ENCODE measurements at regions not wholly inside any gene's neighbourhood (a gene's known extent, or its start where the extent isn't known, plus 50 kb on each side); places are given as distances from the start of the nearest gene placed in this dataset.

DNA sequence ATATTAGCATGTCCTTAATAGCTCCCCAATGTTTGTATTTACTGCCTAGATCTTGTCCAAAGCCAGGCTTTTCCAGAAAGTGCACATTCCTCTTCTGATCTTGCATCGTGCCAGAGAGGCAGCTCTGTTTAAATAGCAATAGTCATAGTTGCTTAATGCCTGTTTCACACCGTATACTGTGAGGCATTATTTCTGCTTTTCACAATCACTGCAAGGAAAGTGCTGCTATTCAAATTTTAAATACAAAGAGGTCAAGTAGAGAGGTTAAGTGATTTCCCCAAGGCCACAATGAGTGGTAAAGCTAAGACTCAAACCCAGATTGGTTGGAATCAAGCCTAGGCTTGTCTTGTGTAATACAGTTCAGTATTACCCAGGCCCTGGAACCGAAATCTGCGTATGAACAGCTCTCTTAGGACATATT, 153.6 kb downstream of the SNX18 start:
- no peaks in the 10 kb centered on the region for H3K4me1 ChIP-seq (ENCODE audit: control insufficient read depth, insufficient read depth, low read length)
- 93% methylated on average over 4 of the region's 4 CpGs for WGBS, 2 experiments
- H3K36me3 ChIP-seq (ENCODE audit: control insufficient read depth, insufficient read depth, low read length) = no peaks in the 10 kb centered on the region
- no peaks in the 10 kb centered on the region for H3K27me3 ChIP-seq (ENCODE audit: control insufficient read depth, insufficient read depth, low read length, poor library complexity, severe bottlenecking)
- no peak overlapping the region for H3K4me3 ChIP-seq (ENCODE audit: insufficient read depth, low read depth, low read length)
- no peaks in the 10 kb centered on the region for H3K9me3 ChIP-seq (ENCODE audit: control insufficient read depth, low read length)
- no peak overlapping the region for H3K27ac ChIP-seq (ENCODE audit: insufficient read depth, low read depth, low read length, poor library complexity, severe bottlenecking)

DNA sequence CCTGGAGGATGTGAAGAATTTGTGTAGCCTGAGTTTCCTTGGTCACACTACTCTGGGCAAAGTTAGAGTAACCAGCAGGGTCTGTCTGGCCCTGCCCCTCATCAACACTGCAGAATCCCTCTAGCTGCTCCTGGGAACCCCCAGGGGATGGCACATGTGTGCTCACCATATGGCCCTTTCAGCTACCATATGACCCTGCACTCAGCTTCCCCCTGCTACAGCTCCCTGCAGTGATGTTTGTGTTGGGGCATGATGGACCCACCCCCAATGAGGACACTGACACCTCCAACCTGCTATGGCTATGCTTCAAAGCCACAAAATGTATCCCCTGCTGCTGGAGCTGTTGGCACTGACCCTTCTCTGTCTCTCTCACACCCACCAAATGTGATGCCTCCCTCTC, 152.7 kb downstream of the SNX18 start:
- Histone ChIP-seq H3K9me3 (ENCODE audit: control insufficient read depth, low read length) (no peaks in the 10 kb centered on the region), H3K4me3 (ENCODE audit: insufficient read depth, low read depth, low read length) (no peak overlapping the region), H3K4me1 (ENCODE audit: control insufficient read depth, insufficient read depth, low read length) (no peaks in the 10 kb centered on the region), H3K27me3 (ENCODE audit: control insufficient read depth, insufficient read depth, low read length, poor library complexity, severe bottlenecking) (no peaks in the 10 kb centered on the region), H3K36me3 (ENCODE audit: control insufficient read depth, insufficient read depth, low read length) (no peaks in the 10 kb centered on the region), H3K27ac (ENCODE audit: insufficient read depth, low read depth, low read length, poor library complexity, severe bottlenecking) (no peak overlapping the region)

DNA sequence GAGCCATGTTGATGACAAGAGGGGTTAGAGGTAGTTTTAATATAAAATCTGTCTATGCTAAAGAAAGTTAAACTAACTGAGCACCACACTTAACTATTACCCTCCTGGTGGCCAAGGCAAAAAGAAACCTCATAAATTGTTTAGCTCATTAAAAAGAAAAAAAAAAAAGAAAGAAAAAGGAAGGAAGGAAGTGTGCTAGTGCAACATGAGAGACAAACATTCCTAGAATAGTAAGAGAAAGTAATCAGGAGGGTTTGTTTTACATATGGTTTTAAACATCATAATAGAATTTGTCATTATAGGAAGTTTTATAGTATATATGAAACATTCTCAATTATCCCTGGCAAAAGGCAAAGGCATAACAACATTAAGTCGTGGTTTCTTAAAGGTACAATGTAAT, 152.3 kb downstream of the SNX18 start:
- Histone ChIP-seq H3K36me3 (ENCODE audit: control insufficient read depth, insufficient read depth, low read length) (no peaks in the 10 kb centered on the region), H3K27me3 (ENCODE audit: control insufficient read depth, insufficient read depth, low read length, poor library complexity, severe bottlenecking) (no peaks in the 10 kb centered on the region), H3K27ac (ENCODE audit: insufficient read depth, low read depth, low read length, poor library complexity, severe bottlenecking) (no peak overlapping the region), H3K4me1 (ENCODE audit: control insufficient read depth, insufficient read depth, low read length) (no peaks in the 10 kb centered on the region), H3K4me3 (ENCODE audit: insufficient read depth, low read depth, low read length) (no peak overlapping the region), H3K9me3 (ENCODE audit: control insufficient read depth, low read length) (no peaks in the 10 kb centered on the region)
- WGBS, 2 experiments = 85 to 92% methylated on average over 1 of the region's 1 CpG

DNA sequence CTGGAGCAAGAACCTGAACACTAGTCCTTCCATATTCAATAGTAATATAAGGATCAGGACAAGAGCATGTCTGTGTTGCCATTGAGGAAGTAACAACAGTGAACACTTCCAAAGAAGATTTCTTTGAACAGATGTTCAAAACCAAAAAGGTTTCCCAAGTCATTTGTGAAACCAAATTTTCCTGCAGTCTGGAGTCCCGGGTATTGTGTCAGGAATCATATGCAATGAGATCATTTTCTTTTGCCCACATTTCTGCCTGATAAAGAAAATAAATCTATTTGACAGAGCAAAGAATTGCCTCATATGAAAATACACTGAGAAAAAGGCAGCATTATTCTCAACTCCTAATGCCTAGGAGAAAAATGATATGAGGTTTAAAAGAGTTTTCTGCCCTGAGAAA, 151.7 kb downstream of the SNX18 start:
- no peaks in the 10 kb centered on the region for H3K36me3 ChIP-seq (ENCODE audit: control insufficient read depth, insufficient read depth, low read length)
- no peaks in the 10 kb centered on the region for H3K9me3 ChIP-seq (ENCODE audit: control insufficient read depth, low read length)
- H3K4me1 ChIP-seq (ENCODE audit: control insufficient read depth, insufficient read depth, low read length) = no peaks in the 10 kb centered on the region
- 87 to 93% methylated on average over 1 of the region's 1 CpG for WGBS, 2 experiments
- no peak overlapping the region for H3K4me3 ChIP-seq (ENCODE audit: insufficient read depth, low read depth, low read length)
- H3K27me3 ChIP-seq (ENCODE audit: control insufficient read depth, insufficient read depth, low read length, poor library complexity, severe bottlenecking) = no peaks in the 10 kb centered on the region
- H3K27ac ChIP-seq (ENCODE audit: insufficient read depth, low read depth, low read length, poor library complexity, severe bottlenecking) = no peak overlapping the region

DNA sequence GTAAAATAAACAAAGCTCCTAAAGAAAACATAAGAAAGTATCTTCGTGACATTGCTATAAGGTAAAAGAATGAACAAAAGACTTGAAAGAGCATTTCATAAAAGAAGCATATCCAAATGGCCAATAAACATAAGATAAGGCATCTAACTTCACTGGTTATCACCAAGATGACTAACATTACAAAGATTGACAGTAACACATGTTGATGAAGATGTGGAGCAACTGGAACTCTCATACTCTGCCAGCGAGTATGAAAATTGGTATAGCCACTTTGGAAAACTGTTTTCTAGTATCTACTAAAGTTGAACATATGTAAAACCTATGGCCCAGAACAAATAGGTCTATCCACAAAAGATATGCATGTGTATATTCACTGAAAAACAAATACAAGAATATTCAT, 150.5 kb downstream of the SNX18 start:
- 90% methylated on average over 1 to 2 of the region's 2 CpGs for WGBS, 2 experiments
- Histone ChIP-seq H3K27ac (ENCODE audit: insufficient read depth, low read depth, low read length, poor library complexity, severe bottlenecking) (no peak overlapping the region), H3K4me1 (ENCODE audit: control insufficient read depth, insufficient read depth, low read length) (no peaks in the 10 kb centered on the region), H3K27me3 (ENCODE audit: control insufficient read depth, insufficient read depth, low read length, poor library complexity, severe bottlenecking) (no peaks in the 10 kb centered on the region), H3K9me3 (ENCODE audit: control insufficient read depth, low read length) (no peaks in the 10 kb centered on the region), H3K36me3 (ENCODE audit: control insufficient read depth, insufficient read depth, low read length) (no peaks in the 10 kb centered on the region), H3K4me3 (ENCODE audit: insufficient read depth, low read depth, low read length) (no peak overlapping the region)

DNA sequence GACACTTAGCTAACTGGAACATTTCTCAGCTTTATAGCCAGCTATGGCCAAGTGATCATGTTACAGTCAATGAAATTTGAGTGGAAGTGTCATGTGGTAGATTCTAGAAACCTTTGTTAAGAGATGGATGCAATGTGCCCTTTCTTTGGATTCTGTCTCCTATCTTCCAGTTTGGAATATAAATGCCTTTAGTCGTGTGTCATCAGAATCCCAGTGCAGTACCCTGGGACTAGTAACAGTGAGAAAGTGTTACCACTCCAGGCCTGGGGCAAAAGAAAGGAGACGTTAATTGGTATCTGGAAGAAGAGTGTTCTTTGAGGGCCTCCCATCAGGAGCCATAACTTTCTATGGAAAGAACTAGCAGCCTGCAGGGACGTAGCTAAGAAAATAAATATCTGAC, 149.6 kb downstream of the SNX18 start:
- Histone ChIP-seq H3K9me3 (ENCODE audit: control insufficient read depth, low read length) (no peaks in the 10 kb centered on the region), H3K4me1 (ENCODE audit: control insufficient read depth, insufficient read depth, low read length) (no peaks in the 10 kb centered on the region), H3K27me3 (ENCODE audit: control insufficient read depth, insufficient read depth, low read length, poor library complexity, severe bottlenecking) (no peaks in the 10 kb centered on the region), H3K27ac (ENCODE audit: insufficient read depth, low read depth, low read length, poor library complexity, severe bottlenecking) (no peak overlapping the region), H3K36me3 (ENCODE audit: control insufficient read depth, insufficient read depth, low read length) (no peaks in the 10 kb centered on the region), H3K4me3 (ENCODE audit: insufficient read depth, low read depth, low read length) (no peak overlapping the region)
- WGBS, 2 experiments = 73 to 79% methylated on average over 3 of the region's 3 CpGs

DNA sequence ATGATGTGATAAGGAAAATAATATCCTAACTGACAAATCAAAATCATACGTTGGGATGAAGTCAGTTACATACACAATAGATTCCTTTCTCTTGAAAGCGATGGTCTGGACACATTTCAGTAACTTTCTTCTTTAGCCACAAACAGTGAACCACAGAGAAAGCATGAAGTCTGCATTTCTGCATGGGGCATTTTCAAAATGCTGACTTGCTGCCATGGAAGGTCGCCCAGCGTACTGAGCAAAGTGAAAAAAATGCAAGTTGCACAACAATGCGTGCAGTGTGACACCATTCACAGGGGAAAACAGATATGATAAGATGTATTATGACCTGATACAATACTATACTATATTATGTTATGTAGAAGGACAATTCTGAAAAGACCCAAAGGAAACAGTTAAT, 146.3 kb downstream of the SNX18 start:
- no peaks in the 10 kb centered on the region for H3K27me3 ChIP-seq (ENCODE audit: control insufficient read depth, insufficient read depth, low read length, poor library complexity, severe bottlenecking)
- H3K4me1 ChIP-seq (ENCODE audit: control insufficient read depth, insufficient read depth, low read length) = no peaks in the 10 kb centered on the region
- H3K27ac ChIP-seq (ENCODE audit: insufficient read depth, low read depth, low read length, poor library complexity, severe bottlenecking) = no peak overlapping the region
- H3K9me3 ChIP-seq (ENCODE audit: control insufficient read depth, low read length) = no peaks in the 10 kb centered on the region
- WGBS, 2 experiments = 77 to 84% methylated on average over 5 of the region's 5 CpGs
- H3K4me3 ChIP-seq (ENCODE audit: insufficient read depth, low read depth, low read length) = no peak overlapping the region
- H3K36me3 ChIP-seq (ENCODE audit: control insufficient read depth, insufficient read depth, low read length) = no peaks in the 10 kb centered on the region

DNA sequence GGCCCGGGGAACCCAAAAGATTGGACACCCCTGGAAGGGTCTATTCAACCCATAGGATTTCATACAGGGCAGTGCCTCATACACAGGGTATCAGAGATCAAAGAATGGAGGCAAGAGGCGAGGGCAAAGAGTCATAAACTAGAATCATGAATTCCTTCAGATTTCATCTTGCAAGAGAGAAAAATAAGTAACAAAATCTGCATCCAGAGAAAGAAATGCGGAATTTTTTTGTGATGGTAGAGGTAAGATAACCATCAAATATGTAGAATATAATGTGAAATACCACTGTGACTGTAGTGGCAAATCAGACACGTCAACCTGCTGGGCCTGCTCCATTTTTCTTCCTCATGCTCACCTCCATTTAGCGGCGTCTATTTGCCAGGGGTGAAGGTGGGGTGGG, 143.6 kb downstream of the SNX18 start:
- no peaks in the 10 kb centered on the region for H3K9me3 ChIP-seq (ENCODE audit: control insufficient read depth, low read length)
- no peaks in the 10 kb centered on the region for H3K36me3 ChIP-seq (ENCODE audit: control insufficient read depth, insufficient read depth, low read length)
- H3K4me1 ChIP-seq (ENCODE audit: control insufficient read depth, insufficient read depth, low read length) = no peaks in the 10 kb centered on the region
- WGBS, 2 experiments = 94 to 95% methylated on average over 5 to 6 of the region's 6 CpGs
- no peak overlapping the region for H3K27ac ChIP-seq (ENCODE audit: insufficient read depth, low read depth, low read length, poor library complexity, severe bottlenecking)
- H3K27me3 ChIP-seq (ENCODE audit: control insufficient read depth, insufficient read depth, low read length, poor library complexity, severe bottlenecking) = no peaks in the 10 kb centered on the region
- H3K4me3 ChIP-seq (ENCODE audit: insufficient read depth, low read depth, low read length) = no peak overlapping the region

DNA sequence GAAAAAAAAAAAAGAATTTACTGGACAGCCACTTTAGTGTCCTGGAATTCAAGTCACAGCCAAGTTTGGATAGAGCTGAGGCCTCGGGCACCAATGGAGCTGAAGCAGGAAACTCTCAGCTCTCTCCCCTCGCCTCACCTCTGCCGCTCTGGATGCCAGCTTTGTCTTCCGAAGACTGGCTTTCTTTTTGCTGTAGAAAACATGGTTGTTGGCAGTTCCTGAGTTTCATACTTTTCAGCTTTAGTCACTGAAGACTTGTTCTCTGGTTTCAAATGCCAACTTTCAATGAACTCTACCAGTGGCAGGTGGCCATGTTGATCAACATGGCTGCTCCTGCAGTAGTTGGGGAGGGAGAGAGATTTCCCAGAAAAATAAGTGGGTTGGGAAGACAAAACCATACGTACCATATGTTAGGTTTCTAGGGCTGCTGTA, 142.2 kb downstream of the SNX18 start:
- Histone ChIP-seq H3K9me3 (ENCODE audit: control insufficient read depth, low read length) (no peaks in the 10 kb centered on the region), H3K36me3 (ENCODE audit: control insufficient read depth, insufficient read depth, low read length) (no peaks in the 10 kb centered on the region), H3K27ac (ENCODE audit: insufficient read depth, low read depth, low read length, poor library complexity, severe bottlenecking) (no peak overlapping the region), H3K4me3 (ENCODE audit: insufficient read depth, low read depth, low read length) (no peak overlapping the region), H3K4me1 (ENCODE audit: control insufficient read depth, insufficient read depth, low read length) (no peaks in the 10 kb centered on the region), H3K27me3 (ENCODE audit: control insufficient read depth, insufficient read depth, low read length, poor library complexity, severe bottlenecking) (no peaks in the 10 kb centered on the region)
- 96 to 98% methylated on average over 4 to 5 of the region's 5 CpGs for WGBS, 2 experiments

DNA sequence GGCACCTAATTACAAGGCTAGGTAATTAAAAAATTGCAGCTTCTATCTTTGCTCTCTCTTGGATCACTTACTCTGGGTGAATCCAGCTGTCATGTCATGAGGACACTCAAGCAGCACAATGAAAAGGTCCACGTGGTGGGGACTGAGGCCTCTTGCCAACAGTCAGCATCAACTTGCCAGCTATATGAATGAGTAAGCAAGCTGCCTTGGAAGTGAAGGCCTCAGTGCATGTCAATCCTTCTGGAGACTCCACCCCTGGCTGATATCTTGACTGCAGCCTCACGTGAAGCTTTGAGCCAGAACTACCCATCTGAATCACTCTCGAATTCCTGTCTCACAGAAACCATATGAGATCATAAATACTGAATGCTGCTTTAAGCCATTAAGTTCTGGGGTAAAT, 140.5 kb downstream of the SNX18 start:
- WGBS, 2 experiments = 79% methylated on average over 3 of the region's 3 CpGs
- H3K36me3 ChIP-seq (ENCODE audit: control insufficient read depth, insufficient read depth, low read length) = no peaks in the 10 kb centered on the region
- no peak overlapping the region for H3K4me3 ChIP-seq (ENCODE audit: insufficient read depth, low read depth, low read length)
- no peaks in the 10 kb centered on the region for H3K9me3 ChIP-seq (ENCODE audit: control insufficient read depth, low read length)
- H3K27ac ChIP-seq (ENCODE audit: insufficient read depth, low read depth, low read length, poor library complexity, severe bottlenecking) = no peak overlapping the region
- no peaks in the 10 kb centered on the region for H3K4me1 ChIP-seq (ENCODE audit: control insufficient read depth, insufficient read depth, low read length)
- no peaks in the 10 kb centered on the region for H3K27me3 ChIP-seq (ENCODE audit: control insufficient read depth, insufficient read depth, low read length, poor library complexity, severe bottlenecking)

DNA sequence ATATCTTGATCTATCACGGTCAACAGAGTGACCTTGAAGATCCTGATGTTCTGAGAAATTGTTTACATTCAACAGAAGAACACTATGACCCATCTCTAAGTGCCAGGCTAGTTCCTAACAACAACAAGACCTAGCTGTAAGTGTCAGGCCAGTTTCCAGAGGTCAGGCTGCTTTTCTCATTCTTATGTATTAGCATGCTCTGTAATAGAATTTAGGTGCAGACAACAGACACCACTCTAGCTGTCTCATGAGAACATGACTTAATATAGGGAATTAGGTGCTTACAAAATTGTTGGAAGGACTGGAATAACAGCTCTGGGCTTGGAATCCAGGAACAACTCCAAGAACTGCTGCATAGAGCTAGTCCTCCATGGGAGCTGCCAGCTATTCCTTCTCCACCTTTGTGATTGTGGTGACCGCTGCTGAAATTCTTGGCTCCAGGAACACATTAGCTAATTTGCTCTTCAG, 138.7 kb downstream of the SNX18 start:
- Histone ChIP-seq H3K9me3 (ENCODE audit: control insufficient read depth, low read length) (no peaks in the 10 kb centered on the region), H3K4me3 (ENCODE audit: insufficient read depth, low read depth, low read length) (no peak overlapping the region), H3K27me3 (ENCODE audit: control insufficient read depth, insufficient read depth, low read length, poor library complexity, severe bottlenecking) (no peaks in the 10 kb centered on the region), H3K4me1 (ENCODE audit: control insufficient read depth, insufficient read depth, low read length) (no peaks in the 10 kb centered on the region), H3K27ac (ENCODE audit: insufficient read depth, low read depth, low read length, poor library complexity, severe bottlenecking) (no peak overlapping the region), H3K36me3 (ENCODE audit: control insufficient read depth, insufficient read depth, low read length) (no peaks in the 10 kb centered on the region)
- WGBS, 2 experiments = 88 to 100% methylated on average over 2 of the region's 2 CpGs
